Ectodermal cell (in vitro differentiated cells): ENCODE measurements at regions not wholly inside any gene's neighbourhood (a gene's known extent, or its start where the extent isn't known, plus 50 kb on each side); places are given as distances from the start of the nearest gene placed in this dataset.

Experiments used
- H3K27ac ChIP-seq: 2 replicates; pipeline ENCODE4 v1.7.0; 2013; ENCODE audit warnings: mild to moderate bottlenecking, low read depth, low read length; ENCODE audit not compliant: insufficient read depth, poor library complexity, severe bottlenecking
- H3K27me3 ChIP-seq: 2 replicates; pipeline ENCODE4 v1.7.0; 2013; ENCODE audit warnings: mild to moderate bottlenecking, low read length; ENCODE audit not compliant: insufficient read depth, control insufficient read depth, poor library complexity, severe bottlenecking
- H3K36me3 ChIP-seq: one replicate; pipeline ENCODE4 v1.7.0; 2013; ENCODE audit warnings: low read length; ENCODE audit not compliant: control insufficient read depth, insufficient read depth
- H3K4me1 ChIP-seq: one replicate; pipeline ENCODE4 v1.7.0; 2013; ENCODE audit warnings: low read length; ENCODE audit not compliant: control insufficient read depth, insufficient read depth
- H3K4me3 ChIP-seq: 2 replicates; pipeline ENCODE4 v1.7.0; 2013; ENCODE audit warnings: low read depth, low read length, control low read depth; ENCODE audit not compliant: insufficient read depth
- H3K9me3 ChIP-seq: 2 replicates; pipeline ENCODE4 v1.7.0; 2013; ENCODE audit warnings: mild to moderate bottlenecking, low read length, moderate library complexity; ENCODE audit not compliant: control insufficient read depth
- whole genome bisulfite sequencing, 2 experiments: methylation state at CpG; one replicate each; pipeline ENCODE4 v1.1.7; 2013; ENCODE audit warnings: missing lambda C conversion rate in 2 of 2; 5-methylcytosine and 5-hydroxymethylcytosine counted together

- Histone ChIP-seq H3K36me3 (no peaks in the 10 kb centered on the region), H3K4me1 (peaks cover 10% of the 10 kb centered on the region), H3K9me3 (no peaks in the 10 kb centered on the region), H3K27me3 (no peaks in the 10 kb centered on the region), H3K4me3 (no peak overlapping the region), H3K27ac (no peak overlapping the region)
- WGBS, 2 experiments: 93 to 100% methylated on average over 2 of the region's 2 CpGs
These were observed 237.3 kb downstream of the RHOU start for GRCh38 chr1:228972576-228972975.

- Histone ChIP-seq H3K9me3 (no peaks in the 10 kb centered on the region), H3K27ac (no peak overlapping the region), H3K27me3 (no peaks in the 10 kb centered on the region), H3K4me1 (peaks cover 10% of the 10 kb centered on the region), H3K4me3 (no peak overlapping the region), H3K36me3 (no peaks in the 10 kb centered on the region)
- WGBS, 2 experiments: 85 to 90% methylated on average over 7 of the region's 7 CpGs
These were observed 239.0 kb downstream of the RHOU start for GRCh38 chr1:228974273-228974672.

- Histone ChIP-seq H3K9me3 (no peaks in the 10 kb centered on the region), H3K36me3 (no peaks in the 10 kb centered on the region), H3K4me1 (peaks cover 10% of the 10 kb centered on the region), H3K4me3 (no peak overlapping the region), H3K27ac (no peak overlapping the region), H3K27me3 (no peaks in the 10 kb centered on the region)
- 89 to 93% methylated on average over 8 of the region's 8 CpGs for WGBS, 2 experiments
These were observed 240.1 kb downstream of the RHOU start for GRCh38 chr1:228975238-228975907.

- Histone ChIP-seq H3K4me3 (no peak overlapping the region), H3K9me3 (no peaks in the 10 kb centered on the region), H3K36me3 (no peaks in the 10 kb centered on the region), H3K27ac (no peak overlapping the region), H3K27me3 (no peaks in the 10 kb centered on the region), H3K4me1 (peaks cover 10% of the 10 kb centered on the region)
- WGBS, 2 experiments: 76 to 79% methylated on average over 6 of the region's 6 CpGs
These were observed 241.0 kb downstream of the RHOU start for GRCh38 chr1:228976316-228976715.

GRCh38 chr1:228977307-228977706 lies 242.0 kb downstream of the RHOU start:
- no peaks in the 10 kb centered on the region for H3K36me3 ChIP-seq
- H3K4me1 ChIP-seq: peaks cover 10% of the 10 kb centered on the region
- no peak overlapping the region for H3K27ac ChIP-seq
- 78 to 86% methylated on average over 6 to 8 of the region's 8 CpGs for WGBS, 2 experiments
- H3K9me3 ChIP-seq: no peaks in the 10 kb centered on the region
- no peak overlapping the region for H3K4me3 ChIP-seq
- no peaks in the 10 kb centered on the region for H3K27me3 ChIP-seq

- Histone ChIP-seq H3K4me1 (peaks cover 10% of the 10 kb centered on the region), H3K4me3 (no peak overlapping the region), H3K9me3 (no peaks in the 10 kb centered on the region), H3K36me3 (no peaks in the 10 kb centered on the region), H3K27ac (no peak overlapping the region), H3K27me3 (no peaks in the 10 kb centered on the region)
- 93% methylated on average over 3 of the region's 3 CpGs for WGBS, 2 experiments
These were observed 242.5 kb downstream of the RHOU start for GRCh38 chr1:228977741-228978140.

- WGBS, 2 experiments: 77 to 81% methylated on average over 14 of the region's 14 CpGs
- Histone ChIP-seq H3K4me3 (no peak overlapping the region), H3K36me3 (no peaks in the 10 kb centered on the region), H3K9me3 (no peaks in the 10 kb centered on the region), H3K27me3 (no peaks in the 10 kb centered on the region), H3K27ac (no peak overlapping the region), H3K4me1 (peaks cover 10% of the 10 kb centered on the region)
These were observed 243.4 kb downstream of the RHOU start for GRCh38 chr1:228978484-228979324.

- no peak overlapping the region for H3K27ac ChIP-seq
- WGBS, 2 experiments: 89 to 94% methylated on average over 7 of the region's 7 CpGs
- H3K9me3 ChIP-seq: no peaks in the 10 kb centered on the region
- peaks cover 5% of the 10 kb centered on the region for H3K4me1 ChIP-seq
- no peak overlapping the region for H3K4me3 ChIP-seq
- H3K27me3 ChIP-seq: no peaks in the 10 kb centered on the region
- H3K36me3 ChIP-seq: no peaks in the 10 kb centered on the region
These were observed 244.0 kb downstream of the RHOU start for GRCh38 chr1:228979325-228979699.

GRCh38 chr1:228979774-228980173 lies 244.5 kb downstream of the RHOU start:
- Histone ChIP-seq H3K9me3 (no peaks in the 10 kb centered on the region), H3K27me3 (no peaks in the 10 kb centered on the region), H3K4me3 (no peak overlapping the region), H3K36me3 (no peaks in the 10 kb centered on the region), H3K27ac (no peak overlapping the region), H3K4me1 (no peaks in the 10 kb centered on the region)
- 84 to 85% methylated on average over 6 of the region's 6 CpGs for WGBS, 2 experiments

- no peak overlapping the region for H3K4me3 ChIP-seq
- H3K27me3 ChIP-seq: no peaks in the 10 kb centered on the region
- H3K36me3 ChIP-seq: no peaks in the 10 kb centered on the region
- H3K9me3 ChIP-seq: no peaks in the 10 kb centered on the region
- 91 to 96% methylated on average over 6 to 8 of the region's 9 CpGs for WGBS, 2 experiments
- no peak overlapping the region for H3K27ac ChIP-seq
- no peaks in the 10 kb centered on the region for H3K4me1 ChIP-seq
These were observed 245.1 kb downstream of the RHOU start for GRCh38 chr1:228980232-228980937.
